ES-I3 (cell line): ENCODE measurements at regions not wholly inside any gene's neighbourhood (a gene's known extent, or its start where the extent isn't known, plus 50 kb on each side); places are given as distances from the start of the nearest gene placed in this dataset.

ENCODE experiments used
- H3K36me3 ChIP-seq: 2 replicates; pipeline ENCODE4 v1.6.1; 2013; ENCODE audit warnings: mild to moderate bottlenecking, low read length, control low read depth, moderate library complexity; ENCODE audit not compliant: insufficient read depth
- H3K4me1 ChIP-seq: 2 replicates; pipeline ENCODE4 v1.6.1; 2013; ENCODE audit warnings: mild to moderate bottlenecking, control low read depth, low read length; ENCODE audit not compliant: insufficient read depth
- H3K9ac ChIP-seq: 2 replicates; pipeline ENCODE4 v1.6.1; 2013; ENCODE audit warnings: low read depth, mild to moderate bottlenecking, low read length, moderate library complexity
- H3K9me3 ChIP-seq: 2 replicates; pipeline ENCODE4 v1.6.1; 2013; ENCODE audit warnings: mild to moderate bottlenecking, low read length, moderate library complexity; ENCODE audit not compliant: control insufficient read depth, insufficient read depth

- H3K36me3 ChIP-seq = no peaks in the 10 kb centered on the region
- no peaks in the 10 kb centered on the region for H3K9me3 ChIP-seq
- peaks cover 11% of the 10 kb centered on the region for H3K4me1 ChIP-seq
- no peak overlapping the region for H3K9ac ChIP-seq
These were observed 73.4 kb upstream of the TAF11L2 start for GRCh38 chr5:17424674-17425073.

DNA sequence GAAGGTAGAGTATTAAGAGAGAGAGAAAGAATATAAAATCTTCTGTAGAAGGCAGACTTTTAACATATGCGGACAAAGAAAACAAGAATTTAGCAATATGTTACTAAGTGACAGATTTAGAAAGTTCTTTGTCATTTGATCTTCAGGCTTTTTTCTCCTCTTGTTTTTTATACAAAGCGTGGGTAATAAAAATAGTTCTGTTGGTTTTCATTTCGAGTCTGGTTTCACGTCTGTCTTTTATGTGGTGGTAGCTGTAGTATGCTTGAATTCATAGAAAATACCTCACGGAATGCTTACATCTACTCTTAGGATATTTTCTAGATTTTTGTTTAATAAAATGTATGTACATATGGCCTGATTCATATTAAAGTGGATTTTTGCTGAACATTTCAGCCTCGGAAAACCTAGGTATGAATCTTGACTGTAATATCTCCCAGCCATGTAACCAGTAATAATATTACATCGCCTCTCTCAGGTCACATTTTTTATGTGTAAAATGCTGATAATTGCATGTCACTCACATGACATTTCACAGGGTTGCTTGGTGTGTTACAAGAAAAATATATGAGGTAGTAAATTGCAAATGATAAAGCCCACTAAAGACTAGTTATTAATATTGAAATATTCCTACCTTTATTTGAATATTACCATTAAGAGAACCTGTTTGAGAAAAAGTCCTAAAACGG is 72.5 kb upstream of the TAF11L2 start:
- Histone ChIP-seq H3K9me3 (no peaks in the 10 kb centered on the region), H3K9ac (no peak overlapping the region), H3K4me1 (peaks cover 11% of the 10 kb centered on the region), H3K36me3 (no peaks in the 10 kb centered on the region)

GRCh38 chr5:17426104-17426749 is 71.8 kb upstream of the TAF11L2 start:
- no peaks in the 10 kb centered on the region for H3K9me3 ChIP-seq
- no peaks in the 10 kb centered on the region for H3K36me3 ChIP-seq
- H3K9ac ChIP-seq = no peak overlapping the region
- peaks cover 11% of the 10 kb centered on the region for H3K4me1 ChIP-seq

- Histone ChIP-seq H3K36me3 (no peaks in the 10 kb centered on the region), H3K4me1 (peaks cover 11% of the 10 kb centered on the region), H3K9ac (no peak overlapping the region), H3K9me3 (no peaks in the 10 kb centered on the region)
These were observed 69.7 kb upstream of the TAF11L2 start for GRCh38 chr5:17428176-17428800.

- H3K9ac ChIP-seq = no peak overlapping the region
- no peaks in the 10 kb centered on the region for H3K36me3 ChIP-seq
- no peaks in the 10 kb centered on the region for H3K9me3 ChIP-seq
- H3K4me1 ChIP-seq = peaks cover 11% of the 10 kb centered on the region
These were observed 68.7 kb upstream of the TAF11L2 start for GRCh38 chr5:17429353-17429752.

DNA sequence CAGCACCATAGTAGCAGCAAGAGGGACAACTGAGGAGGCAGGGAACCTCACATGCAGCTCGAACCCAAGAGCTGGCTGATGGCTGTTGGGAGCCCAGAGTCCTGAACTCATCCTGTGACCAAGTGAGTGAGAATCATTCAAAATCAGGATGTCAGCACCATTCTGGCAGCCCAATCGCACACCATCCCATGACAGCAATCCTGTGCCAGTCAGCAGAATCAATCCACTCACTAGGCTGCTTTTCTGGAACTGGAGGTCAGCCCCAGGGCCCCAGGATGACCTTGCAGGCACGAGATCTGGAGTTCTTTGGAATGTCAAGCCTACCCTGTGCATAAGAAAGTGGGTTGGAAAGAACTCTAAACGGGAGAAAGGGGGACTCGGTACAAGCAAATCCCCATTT is 67.8 kb upstream of the TAF11L2 start:
- H3K9me3 ChIP-seq = no peaks in the 10 kb centered on the region
- peaks cover 11% of the 10 kb centered on the region for H3K4me1 ChIP-seq
- no peaks in the 10 kb centered on the region for H3K36me3 ChIP-seq
- no peak overlapping the region for H3K9ac ChIP-seq

DNA sequence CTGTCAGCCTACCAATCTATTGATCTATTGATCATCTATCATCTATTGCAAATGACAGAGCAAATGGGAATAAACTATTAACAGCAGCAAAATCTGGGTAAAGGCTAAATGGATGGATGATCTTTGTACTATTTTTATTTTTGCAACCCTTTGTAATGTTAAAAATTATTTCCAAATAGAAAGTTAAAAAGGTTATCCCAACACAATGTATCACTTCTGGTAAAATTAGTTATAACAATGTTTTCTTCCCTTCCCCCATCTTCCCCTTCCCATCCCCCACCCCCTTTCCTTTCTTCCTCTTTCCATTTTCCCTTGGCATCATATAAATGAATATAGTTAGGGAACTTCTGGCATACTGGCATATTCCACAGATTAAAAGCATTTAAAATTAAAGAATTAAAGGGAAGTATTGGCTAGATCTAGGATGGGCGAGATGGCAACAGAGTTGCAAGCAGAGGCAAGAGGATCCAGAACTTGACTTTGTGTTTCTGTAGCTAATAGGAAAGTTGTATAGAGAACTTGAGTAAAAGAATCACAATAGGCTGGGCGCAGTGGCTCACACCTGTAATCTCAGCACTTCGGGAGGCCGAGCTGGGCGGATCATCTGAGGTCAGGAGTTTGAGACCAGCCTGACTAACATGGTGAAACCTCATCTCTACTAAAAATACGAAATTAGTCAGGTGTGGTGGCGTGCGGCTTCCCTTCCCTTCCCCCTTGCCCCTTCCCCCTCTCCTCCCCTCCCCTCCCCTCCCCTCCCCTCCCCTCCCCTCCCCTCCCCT is 66.6 kb upstream of the TAF11L2 start:
- Histone ChIP-seq H3K36me3 (no peaks in the 10 kb centered on the region), H3K9ac (no peak overlapping the region), H3K4me1 (peaks cover 11% of the 10 kb centered on the region), H3K9me3 (no peaks in the 10 kb centered on the region)

GRCh38 chr5:17432569-17432968 is 65.5 kb upstream of the TAF11L2 start:
- H3K36me3 ChIP-seq = no peaks in the 10 kb centered on the region
- peaks cover 10% of the 10 kb centered on the region for H3K4me1 ChIP-seq
- H3K9me3 ChIP-seq = no peaks in the 10 kb centered on the region
- H3K9ac ChIP-seq = no peak overlapping the region

- H3K36me3 ChIP-seq = no peaks in the 10 kb centered on the region
- H3K4me1 ChIP-seq = peaks cover 3% of the 10 kb centered on the region; the same call in 1 of the 2 replicates
- H3K9ac ChIP-seq = no peak overlapping the region
- H3K9me3 ChIP-seq = no peaks in the 10 kb centered on the region
These were observed 64.6 kb upstream of the TAF11L2 start for GRCh38 chr5:17433406-17433805.

DNA sequence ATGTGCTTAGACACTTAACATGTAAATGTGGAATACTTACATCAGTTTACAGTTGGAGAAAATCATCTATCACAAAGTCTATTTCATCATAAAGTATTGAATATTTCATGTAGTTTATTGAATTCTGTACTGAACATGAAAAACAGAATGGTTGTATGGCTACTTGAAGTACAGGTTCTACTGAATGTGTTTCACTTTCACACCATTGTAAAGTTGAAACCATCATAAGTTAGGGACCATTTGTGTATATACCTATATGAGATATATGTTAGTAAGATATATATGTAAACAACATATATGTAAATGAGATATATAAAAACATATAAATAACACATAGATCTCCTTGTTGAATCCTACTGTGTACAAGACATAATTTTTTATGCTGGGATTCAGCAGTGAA is 63.0 kb upstream of the TAF11L2 start:
- Histone ChIP-seq H3K36me3 (no peaks in the 10 kb centered on the region), H3K9me3 (no peaks in the 10 kb centered on the region), H3K4me1 (no peaks in the 10 kb centered on the region), H3K9ac (no peak overlapping the region)

DNA sequence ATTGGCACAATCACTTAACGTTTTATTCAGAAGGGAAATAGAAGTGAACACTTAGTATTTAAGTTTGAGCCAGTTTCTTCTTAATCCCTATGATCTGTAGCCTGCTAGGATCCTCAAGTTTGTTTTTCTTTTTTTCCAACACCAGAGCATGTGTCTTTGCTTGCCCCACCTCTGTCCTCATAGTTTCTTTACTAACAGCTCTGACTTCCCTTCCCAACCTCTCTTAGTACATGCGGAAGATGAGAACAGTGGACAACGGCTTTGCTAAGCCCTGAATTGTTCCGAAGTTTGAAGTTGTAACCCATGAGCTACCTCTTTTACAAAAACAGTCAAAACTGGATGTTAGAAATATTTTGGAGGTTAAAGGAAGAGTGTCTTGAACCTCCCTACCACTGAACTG is 61.7 kb upstream of the TAF11L2 start:
- no peaks in the 10 kb centered on the region for H3K36me3 ChIP-seq
- no peak overlapping the region for H3K9ac ChIP-seq
- no peaks in the 10 kb centered on the region for H3K9me3 ChIP-seq
- H3K4me1 ChIP-seq = no peaks in the 10 kb centered on the region

DNA sequence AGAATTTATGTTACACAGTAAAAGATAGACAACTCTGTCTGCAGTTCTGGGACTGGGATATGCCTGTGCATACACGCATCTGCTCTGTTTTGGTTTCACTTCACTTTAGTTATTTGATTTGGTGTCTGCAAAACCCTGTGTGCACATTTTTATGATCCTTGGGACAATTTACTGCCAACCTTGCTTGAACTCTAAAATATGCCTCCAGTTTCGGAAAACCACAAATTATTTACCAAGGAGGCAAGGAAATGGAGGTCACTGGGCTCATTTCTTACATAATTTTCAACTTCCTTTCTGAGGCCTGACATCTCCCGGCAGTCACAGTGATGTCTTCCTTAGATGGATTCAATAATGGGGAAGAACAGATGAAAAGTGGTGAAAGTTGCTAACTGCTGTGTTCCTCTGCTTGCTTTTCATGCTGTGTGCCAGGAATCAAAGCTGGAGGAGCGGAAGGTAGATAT is 61.2 kb upstream of the TAF11L2 start:
- Histone ChIP-seq H3K9me3 (no peaks in the 10 kb centered on the region), H3K4me1 (no peaks in the 10 kb centered on the region), H3K36me3 (no peaks in the 10 kb centered on the region), H3K9ac (no peak overlapping the region)

DNA sequence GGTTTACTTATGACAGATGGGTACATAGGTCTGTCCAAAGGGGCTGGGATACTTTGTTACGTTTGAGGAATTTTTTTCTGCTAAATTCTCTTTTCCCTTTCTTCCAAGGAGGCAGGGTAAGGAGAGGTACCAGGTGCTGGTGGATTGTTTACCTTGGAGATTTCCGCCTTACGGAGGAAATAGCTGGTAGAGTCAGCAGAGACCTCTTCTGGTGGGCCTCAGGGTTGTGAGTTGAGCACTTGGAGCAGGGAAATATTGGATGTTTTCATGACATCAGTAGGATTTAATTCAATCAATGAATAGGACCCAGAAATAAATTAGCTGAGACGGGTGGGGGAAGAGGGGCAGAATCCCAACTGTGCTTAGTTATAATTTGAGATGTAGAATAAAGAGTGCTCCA is 60.0 kb upstream of the TAF11L2 start:
- Histone ChIP-seq H3K9me3 (no peaks in the 10 kb centered on the region), H3K4me1 (no peaks in the 10 kb centered on the region), H3K36me3 (no peaks in the 10 kb centered on the region), H3K9ac (no peak overlapping the region)

- Histone ChIP-seq H3K9ac (no peak overlapping the region), H3K9me3 (no peaks in the 10 kb centered on the region), H3K4me1 (peaks cover 4% of the 10 kb centered on the region; the same call in 1 of the 2 replicates), H3K36me3 (no peaks in the 10 kb centered on the region)
These were observed 58.1 kb upstream of the TAF11L2 start for GRCh38 chr5:17439956-17440355.
